DOHH2 (cell line): ENCODE measurements at regions not wholly inside any gene's neighbourhood (a gene's known extent, or its start where the extent isn't known, plus 50 kb on each side); places are given as distances from the start of the nearest gene placed in this dataset.

Experiments used
- H3F3A ChIP-seq: fragments of 200-600 bp; sonication (generic), shearing (Covaris generic); 2 replicates; pipeline ENCODE4 v1.6.0; 2016; ENCODE audit warnings: antibody characterized with exemption, mild to moderate bottlenecking; ENCODE audit not compliant: control insufficient read depth, insufficient read depth
- H3K27ac ChIP-seq: fragments of 200-600 bp; sonication (generic); 2 replicates; pipeline ENCODE4 v1.5.1; 2014; ENCODE audit warnings: low read depth, mild to moderate bottlenecking, low read length, moderate library complexity
- H3K27me3 ChIP-seq: fragments of 200-600 bp; sonication (generic); 2 replicates; pipeline ENCODE4 v1.6.1; 2014; ENCODE audit warnings: mild to moderate bottlenecking, low read length, mixed read lengths; ENCODE audit not compliant: control insufficient read depth
- H3K36me3 ChIP-seq: fragments of 200-600 bp; sonication (generic); 2 replicates; pipeline ENCODE4 v1.6.1; 2014; ENCODE audit warnings: mild to moderate bottlenecking, low read length, moderate library complexity, mixed read lengths; ENCODE audit not compliant: control insufficient read depth
- H3K4me1 ChIP-seq: fragments of 200-600 bp; sonication (generic); 2 replicates; pipeline ENCODE4 v1.6.1; 2014; ENCODE audit warnings: mild to moderate bottlenecking, low read length, mixed read lengths; ENCODE audit not compliant: control insufficient read depth
- H3K4me2 ChIP-seq: fragments of 200-600 bp; sonication (generic); 2 replicates; pipeline ENCODE4 v1.6.0; 2014; ENCODE audit warnings: mild to moderate bottlenecking, low read length, moderate library complexity
- H3K4me3 ChIP-seq: fragments of 200-600 bp; sonication (generic); 2 replicates; pipeline ENCODE4 v1.5.1; 2014; ENCODE audit warnings: mild to moderate bottlenecking, low read length, mixed read lengths
- H3K79me2 ChIP-seq: fragments of 200-600 bp; sonication (generic); 2 replicates; pipeline ENCODE4 v1.6.1; 2014; ENCODE audit warnings: mild to moderate bottlenecking, low read length, mixed read lengths; ENCODE audit not compliant: control insufficient read depth
- H3K9me2 ChIP-seq: fragments of 200-600 bp; sonication (generic); replicated peaks from 2 replicates; pipeline ENCODE4 v1.6.1; 2014; ENCODE audit warnings: mild to moderate bottlenecking, low read length, mixed read lengths; ENCODE audit not compliant: control insufficient read depth
- H3K9me3 ChIP-seq: fragments of 200-600 bp; sonication (generic); 2 replicates; pipeline ENCODE4 v1.6.1; 2014; ENCODE audit warnings: antibody characterized with exemption, low read length, mixed read lengths; ENCODE audit not compliant: control insufficient read depth, insufficient read depth
- H4K20me1 ChIP-seq: fragments of 200-600 bp; sonication (generic); 2 replicates; pipeline ENCODE4 v1.6.0; 2014; ENCODE audit warnings: low read depth, mild to moderate bottlenecking, antibody characterized with exemption, low read length, moderate library complexity; ENCODE audit not compliant: control insufficient read depth, insufficient read depth
- EZH2phosphoT487 ChIP-seq: fragments of 200-600 bp; sonication (generic); IDR thresholded peaks from 2 replicates; pipeline ENCODE4 v1.6.1; 2017; ENCODE audit warnings: borderline replicate concordance, mild to moderate bottlenecking, antibody characterized with exemption, low read length, moderate library complexity, mixed read lengths
- TF ChIP-seq, protein P1 (sequence below): fragments of 200-600 bp; sonication (generic); IDR thresholded peaks from one replicate; pipeline ENCODE4 v1.5.1; 2014; ENCODE audit warnings: antibody characterized with exemption, mild to moderate bottlenecking, low read depth, low read length; ENCODE audit not compliant: poor library complexity, severe bottlenecking

DNA sequence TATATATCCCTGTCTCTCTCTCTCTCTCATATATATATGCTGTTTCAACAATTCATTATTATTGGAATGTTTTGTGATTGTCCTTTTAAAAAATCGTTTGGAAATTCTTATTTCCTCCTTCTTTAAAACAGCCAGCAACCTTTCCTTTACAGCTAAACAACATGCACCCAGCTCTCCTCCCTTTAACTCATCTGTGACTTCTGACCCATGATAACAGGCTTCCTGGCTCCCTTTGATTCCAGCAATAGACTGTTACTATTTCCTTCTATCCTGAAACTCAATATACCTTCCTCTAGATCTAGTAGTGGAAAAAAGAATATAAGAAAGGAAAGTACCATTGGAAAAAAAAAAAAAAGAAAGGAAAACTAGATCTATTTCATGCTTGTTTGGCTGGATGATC lies 254.7 kb upstream of the RGMB start:
- H4K20me1 ChIP-seq: no peaks in the 10 kb centered on the region
- H3K9me2 ChIP-seq: no peaks in the 10 kb centered on the region
- no peaks in the 10 kb centered on the region for H3K27me3 ChIP-seq
- no peak overlapping the region for H3K4me3 ChIP-seq
- no peak overlapping the region for H3K27ac ChIP-seq
- H3K36me3 ChIP-seq: no peaks in the 10 kb centered on the region
- H3K4me2 ChIP-seq: no peak overlapping the region
- H3K9me3 ChIP-seq: no peaks in the 10 kb centered on the region
- no peaks in the 10 kb centered on the region for H3F3A ChIP-seq
- TF ChIP-seq, protein P1, sequence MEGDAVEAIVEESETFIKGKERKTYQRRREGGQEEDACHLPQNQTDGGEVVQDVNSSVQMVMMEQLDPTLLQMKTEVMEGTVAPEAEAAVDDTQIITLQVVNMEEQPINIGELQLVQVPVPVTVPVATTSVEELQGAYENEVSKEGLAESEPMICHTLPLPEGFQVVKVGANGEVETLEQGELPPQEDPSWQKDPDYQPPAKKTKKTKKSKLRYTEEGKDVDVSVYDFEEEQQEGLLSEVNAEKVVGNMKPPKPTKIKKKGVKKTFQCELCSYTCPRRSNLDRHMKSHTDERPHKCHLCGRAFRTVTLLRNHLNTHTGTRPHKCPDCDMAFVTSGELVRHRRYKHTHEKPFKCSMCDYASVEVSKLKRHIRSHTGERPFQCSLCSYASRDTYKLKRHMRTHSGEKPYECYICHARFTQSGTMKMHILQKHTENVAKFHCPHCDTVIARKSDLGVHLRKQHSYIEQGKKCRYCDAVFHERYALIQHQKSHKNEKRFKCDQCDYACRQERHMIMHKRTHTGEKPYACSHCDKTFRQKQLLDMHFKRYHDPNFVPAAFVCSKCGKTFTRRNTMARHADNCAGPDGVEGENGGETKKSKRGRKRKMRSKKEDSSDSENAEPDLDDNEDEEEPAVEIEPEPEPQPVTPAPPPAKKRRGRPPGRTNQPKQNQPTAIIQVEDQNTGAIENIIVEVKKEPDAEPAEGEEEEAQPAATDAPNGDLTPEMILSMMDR: no peak
- no peak for TF ChIP-seq EZH2phosphoT487
- H3K79me2 ChIP-seq: no peaks in the 10 kb centered on the region
- no peaks in the 10 kb centered on the region for H3K4me1 ChIP-seq

DNA sequence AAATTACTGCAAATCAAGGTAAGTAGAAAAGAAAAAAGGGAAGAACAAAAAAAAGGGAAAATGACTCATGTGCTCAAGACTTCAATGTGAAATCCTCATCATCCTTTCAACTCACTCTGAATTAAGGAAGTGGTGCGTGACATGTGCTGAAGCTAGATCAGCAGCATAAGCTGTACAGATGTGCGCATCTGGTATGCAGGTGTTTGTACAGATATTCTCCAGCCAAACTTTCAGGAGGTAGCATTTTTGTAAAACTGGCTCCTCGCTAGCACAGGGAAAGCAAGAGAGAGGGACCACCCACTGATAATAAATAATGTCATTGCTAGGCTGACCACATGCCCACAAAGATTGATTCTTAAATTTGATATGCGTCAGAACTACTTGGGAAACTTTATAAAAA lies 253.9 kb upstream of the RGMB start:
- H3K9me2 ChIP-seq: no peaks in the 10 kb centered on the region
- H3K9me3 ChIP-seq: no peaks in the 10 kb centered on the region
- H3K36me3 ChIP-seq: no peaks in the 10 kb centered on the region
- H4K20me1 ChIP-seq: no peaks in the 10 kb centered on the region
- H3F3A ChIP-seq: no peaks in the 10 kb centered on the region
- H3K27me3 ChIP-seq: no peaks in the 10 kb centered on the region
- no peaks in the 10 kb centered on the region for H3K79me2 ChIP-seq
- no peak overlapping the region for H3K4me3 ChIP-seq
- no peak overlapping the region for H3K27ac ChIP-seq
- H3K4me1 ChIP-seq: no peaks in the 10 kb centered on the region
- H3K4me2 ChIP-seq: no peak overlapping the region
- TF ChIP-seq, protein P1: no peak
- no peak for TF ChIP-seq EZH2phosphoT487

DNA sequence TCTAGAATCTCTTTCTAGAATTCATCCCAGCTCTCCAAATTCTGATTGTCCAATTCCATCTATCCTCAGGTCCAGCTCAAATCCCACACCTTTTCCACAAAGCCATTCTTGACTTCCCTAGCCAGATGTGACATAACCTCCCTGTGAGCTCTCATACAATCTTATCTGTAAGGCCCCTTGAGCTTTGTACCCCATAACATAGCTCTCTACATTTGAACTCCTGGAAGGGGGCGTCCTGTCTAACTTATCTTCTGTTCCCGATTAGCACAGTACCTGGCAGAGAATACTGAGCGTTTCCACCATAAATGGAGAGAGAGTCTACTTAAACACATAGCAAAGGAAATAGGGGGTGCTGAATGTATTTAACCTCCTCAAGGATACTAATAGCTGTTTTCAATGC lies 251.6 kb upstream of the RGMB start:
- H3K4me3 ChIP-seq: no peak overlapping the region
- H3F3A ChIP-seq: no peaks in the 10 kb centered on the region
- H3K9me3 ChIP-seq: no peaks in the 10 kb centered on the region
- H3K79me2 ChIP-seq: no peaks in the 10 kb centered on the region
- TF ChIP-seq, protein P1: no peak
- TF ChIP-seq EZH2phosphoT487: no peak
- H3K36me3 ChIP-seq: no peaks in the 10 kb centered on the region
- H3K27me3 ChIP-seq: no peaks in the 10 kb centered on the region
- H3K4me2 ChIP-seq: no peak overlapping the region
- H4K20me1 ChIP-seq: no peaks in the 10 kb centered on the region
- H3K9me2 ChIP-seq: no peaks in the 10 kb centered on the region
- no peak overlapping the region for H3K27ac ChIP-seq
- H3K4me1 ChIP-seq: no peaks in the 10 kb centered on the region

DNA sequence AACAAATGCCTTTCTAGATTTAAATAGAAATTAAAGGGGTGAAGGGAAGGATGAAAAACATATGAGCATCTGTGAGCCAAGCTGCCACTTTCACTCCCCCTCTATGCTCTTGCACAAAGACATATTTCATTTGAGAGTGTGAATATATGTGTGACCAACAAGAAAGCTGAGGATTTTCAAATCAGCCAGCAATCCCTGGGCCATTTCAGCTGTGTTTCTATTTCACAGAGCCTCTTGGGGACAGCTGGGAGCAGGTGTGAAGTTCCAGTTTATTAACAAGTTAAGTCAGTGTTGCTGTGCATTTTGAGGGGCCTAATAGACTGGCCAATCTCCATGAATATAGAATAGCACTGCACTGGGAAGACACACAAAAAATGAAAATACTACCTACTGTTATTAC lies 248.7 kb upstream of the RGMB start:
- no peaks in the 10 kb centered on the region for H3K36me3 ChIP-seq
- no peak overlapping the region for H3K27ac ChIP-seq
- H4K20me1 ChIP-seq: no peaks in the 10 kb centered on the region
- no peaks in the 10 kb centered on the region for H3K27me3 ChIP-seq
- H3K4me3 ChIP-seq: no peak overlapping the region
- H3F3A ChIP-seq: no peaks in the 10 kb centered on the region
- H3K79me2 ChIP-seq: no peaks in the 10 kb centered on the region
- H3K4me2 ChIP-seq: no peak overlapping the region
- TF ChIP-seq, protein P1: no peak
- TF ChIP-seq EZH2phosphoT487: no peak
- no peaks in the 10 kb centered on the region for H3K9me2 ChIP-seq
- H3K4me1 ChIP-seq: no peaks in the 10 kb centered on the region
- H3K9me3 ChIP-seq: no peaks in the 10 kb centered on the region
